ENCODE measurements at regions not wholly inside any gene's neighbourhood (a gene's known extent, or its start where the extent isn't known, plus 50 kb on each side); places are given as distances from the start of the nearest gene placed in this dataset.

DNA sequence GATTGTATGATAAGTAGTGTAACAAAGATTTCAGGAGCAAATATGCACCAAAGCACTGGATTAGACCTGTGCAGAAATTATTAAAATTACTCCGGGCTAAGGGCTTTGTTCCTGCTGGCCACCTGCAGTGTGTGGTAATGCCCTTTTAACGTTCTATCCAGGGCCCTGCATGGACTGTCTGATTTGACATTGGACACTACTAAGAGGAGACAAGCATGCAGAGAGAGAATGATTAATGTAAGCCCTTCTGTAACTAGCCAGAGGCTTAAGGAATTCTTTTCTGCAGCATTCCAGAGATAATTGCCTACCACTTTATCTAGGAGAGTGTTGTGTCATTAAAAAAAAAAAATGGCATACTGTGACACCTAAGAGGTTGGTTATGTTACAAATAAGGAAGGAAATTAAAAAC, 117.0 kb downstream of the PCDH7 start:
- H2BK15ac ChIP-seq (ENCODE audit: low read depth, low read length): no peak overlapping the region
- no peaks in the 10 kb centered on the region for H3K27me3 ChIP-seq (ENCODE audit: insufficient read depth, low read length)
- TF ChIP-seq, protein P1, sequence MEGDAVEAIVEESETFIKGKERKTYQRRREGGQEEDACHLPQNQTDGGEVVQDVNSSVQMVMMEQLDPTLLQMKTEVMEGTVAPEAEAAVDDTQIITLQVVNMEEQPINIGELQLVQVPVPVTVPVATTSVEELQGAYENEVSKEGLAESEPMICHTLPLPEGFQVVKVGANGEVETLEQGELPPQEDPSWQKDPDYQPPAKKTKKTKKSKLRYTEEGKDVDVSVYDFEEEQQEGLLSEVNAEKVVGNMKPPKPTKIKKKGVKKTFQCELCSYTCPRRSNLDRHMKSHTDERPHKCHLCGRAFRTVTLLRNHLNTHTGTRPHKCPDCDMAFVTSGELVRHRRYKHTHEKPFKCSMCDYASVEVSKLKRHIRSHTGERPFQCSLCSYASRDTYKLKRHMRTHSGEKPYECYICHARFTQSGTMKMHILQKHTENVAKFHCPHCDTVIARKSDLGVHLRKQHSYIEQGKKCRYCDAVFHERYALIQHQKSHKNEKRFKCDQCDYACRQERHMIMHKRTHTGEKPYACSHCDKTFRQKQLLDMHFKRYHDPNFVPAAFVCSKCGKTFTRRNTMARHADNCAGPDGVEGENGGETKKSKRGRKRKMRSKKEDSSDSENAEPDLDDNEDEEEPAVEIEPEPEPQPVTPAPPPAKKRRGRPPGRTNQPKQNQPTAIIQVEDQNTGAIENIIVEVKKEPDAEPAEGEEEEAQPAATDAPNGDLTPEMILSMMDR (conservative IDR thresholded peaks at IDR 0.05): no peak
- no peak overlapping the region for H3K4me3 Mint-ChIP-seq
- no peak overlapping the region for H2BK5ac ChIP-seq (ENCODE audit: insufficient read length, low read length)
- no peak overlapping the region for H2AK5ac ChIP-seq (ENCODE audit: insufficient read length, low read length)
- H2BK20ac ChIP-seq (ENCODE audit: low read depth, low read length, poor library complexity, severe bottlenecking): no peak overlapping the region
- no CpG with 5 or more reads among the region's 2 CpGs for WGBS (ENCODE audit: extremely low coverage, insufficient read length, low lambda C conversion rate)
- no peak overlapping the region for H3T11ph ChIP-seq (ENCODE audit: low read length)
- H3K79me1 ChIP-seq (ENCODE audit: insufficient read depth, low read depth, low read length, poor library complexity, severe bottlenecking): no peaks in the 10 kb centered on the region
- H3K27ac ChIP-seq (ENCODE audit: insufficient read length, low read depth, low read length): no peak overlapping the region
- no peak overlapping the region for H3K23ac ChIP-seq (ENCODE audit: insufficient read length, low read depth, low read length)
- H2AFZ ChIP-seq (ENCODE audit: low read length): no peak overlapping the region
- no peak overlapping the region for H3K9ac ChIP-seq (ENCODE audit: extremely low read depth, insufficient read length, low read length)
- no peaks in the 10 kb centered on the region; the same call in 1 of the 2 replicates for H3K4me1 ChIP-seq (ENCODE audit: insufficient read depth, low read length)
- no peak overlapping the region for H2BK120ac ChIP-seq (ENCODE audit: low read depth, low read length, poor library complexity, severe bottlenecking)
- H4K20me1 ChIP-seq (ENCODE audit: control insufficient read depth, insufficient read depth, insufficient read length): no peaks in the 10 kb centered on the region
- H3K14ac ChIP-seq (ENCODE audit: insufficient read depth, low read length): no peak overlapping the region
- no peak for DNase-seq
- H4K8ac ChIP-seq (replicated peaks; ENCODE audit: insufficient read length, low read depth, low read length): no peak overlapping the region
- no peaks in the 10 kb centered on the region for H3K9me3 ChIP-seq (ENCODE audit: control insufficient read depth, low read depth, low read length)
- H3K4me2 ChIP-seq (ENCODE audit: insufficient read depth, insufficient read length, low read length): no peak overlapping the region
- no peaks in the 10 kb centered on the region for H3K27me3 Mint-ChIP-seq (ENCODE audit: low read depth)
- no peak overlapping the region for H4K91ac ChIP-seq (ENCODE audit: insufficient read length, low read depth, low read length)
- H3K27ac Mint-ChIP-seq: peak overlapping the region; percentile 9 to 87 (median 86); a peak in 3 of 7 replicates
- no peaks in the 10 kb centered on the region for H3K36me3 Mint-ChIP-seq (ENCODE audit: insufficient read depth in 1 of 3, low read depth in 3 of 3)
- H3K56ac ChIP-seq (ENCODE audit: insufficient read length, low read depth, low read length): no peak overlapping the region
- H3K4ac ChIP-seq (ENCODE audit: low read depth, low read length): no peak overlapping the region
- no peak overlapping the region for H2BK12ac ChIP-seq (ENCODE audit: insufficient read length, low read depth, low read length)
- no peak overlapping the region for H3K18ac ChIP-seq (ENCODE audit: insufficient read length, low read depth, low read length)
- no peak overlapping the region for H4K5ac ChIP-seq (ENCODE audit: insufficient read length, low read depth, low read length)
- no peaks in the 10 kb centered on the region for H3K23me2 ChIP-seq (ENCODE audit: insufficient read length, low read depth, low read length, poor library complexity, severe bottlenecking)
- H3K79me2 ChIP-seq (ENCODE audit: insufficient read depth, low read length): no peaks in the 10 kb centered on the region
- H3K9me3 Mint-ChIP-seq: no peaks in the 10 kb centered on the region
- H3K4me1 Mint-ChIP-seq: peaks cover 40 to 59% of the 10 kb centered on the region in 2 experiments

Measured in H9 (cell line).